GM12865 (cell line): ENCODE measurements at regions not wholly inside any gene's neighbourhood (a gene's known extent, or its start where the extent isn't known, plus 50 kb on each side); places are given as distances from the start of the nearest gene placed in this dataset.

Experiments used
- DNase-seq: peaks from one replicate; pipeline ENCODE4 v3.0.0; 2010; ENCODE audit warnings: low read depth
- H3K4me3 ChIP-seq: 2 replicates; pipeline ENCODE4 v1.5.1; 2011; ENCODE audit warnings: mild to moderate bottlenecking, low read depth, low read length, control low read depth
- TF ChIP-seq, protein P1 (sequence below): IDR thresholded peaks from 2 replicates; pipeline ENCODE4 v1.5.1; 2011; ENCODE audit warnings: low read length, control low read depth, low read depth, inconsistent platforms; ENCODE audit not compliant: insufficient read depth; ENCODE audit errors: missing control alignments

DNA sequence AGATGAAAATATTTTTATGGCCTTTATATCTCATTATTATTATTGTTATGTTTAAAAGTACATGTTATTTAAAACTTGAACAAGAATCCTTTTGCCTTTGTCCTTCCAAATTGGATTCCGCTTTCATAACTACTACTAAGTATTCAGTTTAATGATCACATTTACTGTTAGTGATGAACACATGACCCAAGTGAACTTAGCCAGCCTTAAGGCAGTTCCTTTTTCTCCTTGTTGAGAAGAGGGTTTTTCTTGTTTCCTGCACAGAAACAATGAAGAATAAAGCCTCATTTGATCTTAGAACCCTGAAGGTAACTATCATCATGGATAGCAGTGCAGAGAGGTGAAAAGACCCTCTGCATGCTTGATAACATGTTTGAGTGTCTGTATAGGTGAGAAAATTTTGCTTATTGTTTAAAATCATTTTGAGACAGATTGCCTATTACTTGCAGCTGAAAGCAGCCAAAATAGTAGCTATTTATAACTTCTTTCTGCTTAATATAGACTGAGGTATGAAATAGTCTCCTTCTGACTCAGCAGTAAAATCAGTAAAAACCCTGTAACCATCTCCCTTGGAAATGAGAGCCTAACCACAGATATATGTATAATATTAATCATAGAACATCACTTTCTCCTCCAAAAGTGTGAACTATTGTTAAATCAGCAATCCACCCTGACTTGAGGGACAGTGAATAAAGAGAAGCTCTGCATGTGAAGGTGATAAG, 266.2 kb downstream of the SPATA31D1 start:
- TF ChIP-seq, protein P1, sequence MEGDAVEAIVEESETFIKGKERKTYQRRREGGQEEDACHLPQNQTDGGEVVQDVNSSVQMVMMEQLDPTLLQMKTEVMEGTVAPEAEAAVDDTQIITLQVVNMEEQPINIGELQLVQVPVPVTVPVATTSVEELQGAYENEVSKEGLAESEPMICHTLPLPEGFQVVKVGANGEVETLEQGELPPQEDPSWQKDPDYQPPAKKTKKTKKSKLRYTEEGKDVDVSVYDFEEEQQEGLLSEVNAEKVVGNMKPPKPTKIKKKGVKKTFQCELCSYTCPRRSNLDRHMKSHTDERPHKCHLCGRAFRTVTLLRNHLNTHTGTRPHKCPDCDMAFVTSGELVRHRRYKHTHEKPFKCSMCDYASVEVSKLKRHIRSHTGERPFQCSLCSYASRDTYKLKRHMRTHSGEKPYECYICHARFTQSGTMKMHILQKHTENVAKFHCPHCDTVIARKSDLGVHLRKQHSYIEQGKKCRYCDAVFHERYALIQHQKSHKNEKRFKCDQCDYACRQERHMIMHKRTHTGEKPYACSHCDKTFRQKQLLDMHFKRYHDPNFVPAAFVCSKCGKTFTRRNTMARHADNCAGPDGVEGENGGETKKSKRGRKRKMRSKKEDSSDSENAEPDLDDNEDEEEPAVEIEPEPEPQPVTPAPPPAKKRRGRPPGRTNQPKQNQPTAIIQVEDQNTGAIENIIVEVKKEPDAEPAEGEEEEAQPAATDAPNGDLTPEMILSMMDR: no peak
- H3K4me3 ChIP-seq: no peak overlapping the region
- no peak for DNase-seq

DNA sequence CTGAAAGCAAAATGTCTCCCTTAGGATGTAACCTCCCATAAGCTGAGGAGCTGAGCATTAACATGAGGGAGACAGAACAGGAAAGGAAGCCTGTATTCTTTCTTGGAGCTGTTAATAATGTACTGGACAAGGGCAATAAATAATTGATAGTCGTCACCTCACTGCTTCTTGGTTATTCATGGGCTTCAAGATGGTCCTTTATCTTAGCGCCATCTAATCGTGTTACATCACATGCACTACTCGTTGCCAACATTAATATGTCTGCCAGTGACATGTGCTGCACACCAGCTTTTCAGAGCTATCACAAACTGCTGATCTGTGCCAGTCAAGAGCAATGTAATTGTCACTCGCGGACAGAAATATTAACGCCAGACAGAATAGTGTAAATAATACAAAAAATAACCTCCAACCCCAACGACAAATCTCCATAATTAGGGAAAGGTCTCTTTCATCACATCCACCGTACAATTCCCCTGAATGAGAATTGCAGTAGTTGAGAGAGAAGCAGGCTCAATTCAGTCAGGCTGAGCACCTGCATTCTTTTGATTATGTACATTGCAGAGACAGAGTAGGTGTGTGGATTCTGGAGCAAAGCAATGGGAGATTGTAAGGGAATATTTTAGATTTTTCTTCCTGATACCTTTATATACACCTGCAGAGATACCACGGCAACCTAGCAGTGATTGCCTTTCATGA, 267.1 kb downstream of the SPATA31D1 start:
- no peak overlapping the region for H3K4me3 ChIP-seq
- TF ChIP-seq, protein P1: no peak
- DNase-seq: no peak

- no peak overlapping the region for H3K4me3 ChIP-seq
- TF ChIP-seq, protein P1: no peak
- DNase-seq: no peak
Observed at GRCh38 chr9:82260691-82261090, 272.1 kb downstream of the SPATA31D1 start.

DNA sequence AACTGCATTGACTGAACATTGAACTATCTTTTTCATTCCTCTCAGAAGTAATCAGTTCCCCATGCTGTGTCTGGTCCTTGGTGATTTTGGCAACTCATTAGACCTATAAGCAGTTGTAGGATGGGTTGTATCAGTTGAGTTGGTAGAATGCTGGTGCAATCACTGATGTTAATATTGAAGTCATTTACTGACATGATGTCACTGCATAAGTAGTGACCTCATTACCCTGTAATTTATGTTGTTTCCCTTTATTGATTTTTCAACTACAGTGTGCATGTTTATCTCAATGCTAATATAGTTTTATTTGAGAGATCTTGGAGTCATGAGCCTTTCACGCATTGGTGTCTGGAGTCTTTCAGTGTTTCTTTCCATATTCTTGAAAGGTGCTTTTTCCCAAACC, 275.0 kb downstream of the SPATA31D1 start:
- DNase-seq: no peak
- no peak overlapping the region for H3K4me3 ChIP-seq
- TF ChIP-seq, protein P1: no peak

DNA sequence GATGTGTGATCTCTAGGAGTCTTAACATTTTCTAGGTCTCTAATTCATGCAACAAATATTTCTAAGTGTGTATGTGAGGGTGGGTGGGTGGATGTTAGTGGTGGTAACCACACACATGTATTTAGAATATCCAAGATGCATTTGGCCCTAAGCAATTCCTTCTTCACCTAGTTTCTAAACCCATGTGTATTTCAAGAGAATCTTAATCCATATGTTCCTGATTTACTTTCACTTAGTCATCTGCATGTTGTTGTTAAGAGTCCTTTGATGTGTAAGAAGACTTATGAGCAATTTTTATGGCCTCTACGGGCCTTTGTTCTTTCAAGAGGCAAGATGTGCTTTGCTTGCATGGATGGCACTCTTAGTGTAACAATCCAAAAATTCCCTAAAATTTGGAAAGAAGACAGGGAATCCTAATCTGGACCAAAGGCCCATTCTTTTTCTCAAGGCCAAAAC, 282.6 kb downstream of the SPATA31D1 start:
- DNase-seq: no peak
- TF ChIP-seq, protein P1: no peak
- no peak overlapping the region for H3K4me3 ChIP-seq

- DNase-seq: no peak
- H3K4me3 ChIP-seq: no peak overlapping the region
- TF ChIP-seq, protein P1: no peak
Observed at GRCh38 chr9:82273121-82273520, 284.5 kb downstream of the SPATA31D1 start.
